K562 (cell line): ENCODE measurements at regions not wholly inside any gene's neighbourhood (a gene's known extent, or its start where the extent isn't known, plus 50 kb on each side); places are given as distances from the start of the nearest gene placed in this dataset.

Experiments used
- ATAC-seq: fragments of 200-7000 bp; cut with Tn5 transposase; 3 replicates; pipeline ENCODE4 v1.9.1; 2020; ENCODE audit warnings: moderate library complexity
- BruUV-seq: library from RNA; stranded (reverse); fragments of 400-500 nt; replicated peaks from 2 replicates; lab custom pipeline; 2021; lab: Mats Ljungman, UMichigan
- CTCF ChIA-PET: fragments of 300-600 bp; formaldehyde crosslinking; extraction: SDS; loops from one replicate; lab custom pipeline; 2021; ENCODE audit warnings: low intra/inter-chr PET ratio; lab: Yijun Ruan, JAX
- POLR2A ChIA-PET: fragments of 300-600, 350-650 bp; sonication (Branson Sonifier 250); formaldehyde crosslinking; extraction: SDS; loops from one replicate; lab custom pipeline; 2021; ENCODE audit warnings: antibody characterized with exemption, inconsistent platforms; lab: Yijun Ruan, JAX
- DNase-seq, 4 experiments: peaks; one replicate each; pipeline versions ENCODE4 v3.0.0 to v3.0.0-alpha.2; 2011 to 2018; ENCODE audit warnings: low spot score in 3 of 4, mixed read lengths in 3 of 4; ENCODE audit errors: extremely low read depth in 1 of 4
- FAIRE-seq: peaks from 2 replicates; lab custom pipeline; 2011; peaks lifted over from hg19 to GRCh38; lab: Jason Lieb, UNC
- H2AFZ ChIP-seq: 2 replicates; pipeline ENCODE4 v1.6.0; 2011; ENCODE audit warnings: low read depth, low read length, control low read depth, inconsistent platforms
- H3K27ac ChIP-seq: fragments of 200-600 bp; 3 replicates; pipeline ENCODE4 v1.8.0; 2011; ENCODE audit warnings: low read depth, mild to moderate bottlenecking, control low read depth, inconsistent platforms, low read length, moderate library complexity, mixed read lengths; ENCODE audit errors: extremely low read depth
- H3K27me3 ChIP-seq, 2 experiments: fragments of 300-600 bp in 1 of 2; 2 replicates in 1 of 2; 3 replicates in 1 of 2; pipeline versions ENCODE4 v1.6.0 to v1.8.0; 2011; ENCODE audit warnings: inconsistent platforms in 2 of 2, low read length in 2 of 2, mild to moderate bottlenecking in 1 of 2, mixed read lengths in 1 of 2, moderate library complexity in 1 of 2; ENCODE audit not compliant: control insufficient read depth in 2 of 2, insufficient read depth in 2 of 2
- H3K36me3 ChIP-seq: fragments of 300-600 bp; 3 replicates; pipeline ENCODE4 v1.8.0; 2011; ENCODE audit warnings: mild to moderate bottlenecking, low read length, inconsistent platforms; ENCODE audit not compliant: control insufficient read depth, insufficient read depth
- H3K4me1 ChIP-seq, 2 experiments: fragments of 200-600 bp in 1 of 2; replicated peaks in 1 of 2; 2 replicates in 1 of 2; 3 replicates in 1 of 2; pipeline versions ENCODE4 v1.5.1 to v1.8.0; 2011; ENCODE audit warnings: inconsistent platforms in 2 of 2, low read length in 2 of 2, mild to moderate bottlenecking in 1 of 2, mixed read lengths in 1 of 2, moderate library complexity in 1 of 2; ENCODE audit not compliant: control insufficient read depth in 2 of 2, insufficient read depth in 2 of 2
- H3K4me2 ChIP-seq: 2 replicates; pipeline ENCODE4 v1.6.1; 2011; ENCODE audit warnings: low read length, control low read depth, inconsistent platforms, mixed read lengths; ENCODE audit not compliant: insufficient read depth
- H3K4me3 ChIP-seq: fragments of 200-600 bp; sonication (generic), shearing (Covaris generic); 2 replicates; pipeline ENCODE4 v1.5.1; 2016; ENCODE audit warnings: control low read depth, inconsistent platforms
- H3K79me2 ChIP-seq: fragments of 200-600 bp; 3 replicates; pipeline ENCODE4 v1.8.0; 2011; ENCODE audit warnings: low read length, inconsistent platforms; ENCODE audit not compliant: control insufficient read depth, insufficient read depth
- H3K9ac ChIP-seq, 2 experiments: 2 replicates each; pipeline versions ENCODE4 v1.6.0 to v1.6.1; 2011; ENCODE audit warnings: low read depth in 2 of 2, low read length in 2 of 2, control low read depth in 1 of 2, inconsistent platforms in 1 of 2, mild to moderate bottlenecking in 1 of 2, mixed read lengths in 1 of 2; ENCODE audit not compliant: insufficient read depth in 1 of 2
- H3K9me1 ChIP-seq: one replicate; pipeline ENCODE4 v1.6.0; 2011; ENCODE audit warnings: inconsistent platforms, mild to moderate bottlenecking, low read length, moderate library complexity; ENCODE audit not compliant: control insufficient read depth, insufficient read depth
- H3K9me3 ChIP-seq: replicated peaks from 2 replicates; pipeline ENCODE4 v1.5.1; 2011; ENCODE audit warnings: low read depth, low read length, inconsistent platforms; ENCODE audit not compliant: control insufficient read depth, insufficient read depth
- H4K20me1 ChIP-seq: replicated peaks from 2 replicates; pipeline ENCODE4 v1.6.1; 2011; ENCODE audit warnings: low read length, inconsistent platforms, mixed read lengths; ENCODE audit not compliant: control insufficient read depth, insufficient read depth
- ARID1B ChIP-seq: fragments of 450-650 bp; IDR thresholded peaks from 2 replicates; pipeline ENCODE4 v1.6.1; 2016; ENCODE audit warnings: antibody characterized with exemption, mild to moderate bottlenecking, inconsistent platforms
- ATF1 ChIP-seq, 2 experiments: fragments of 450-650 bp in 1 of 2; IDR thresholded peaks; 2 replicates each; pipeline ENCODE4 v1.6.1; 2016; ENCODE audit warnings: missing compliant biosample characterization in 1 of 2, missing genetic modification characterization in 1 of 2
- FOXJ3 ChIP-seq: sonication (generic); formaldehyde crosslinking; IDR thresholded peaks from 2 replicates; pipeline ENCODE4 v1.4.0; 2020; ENCODE audit warnings: mild to moderate bottlenecking, missing genetic modification reagents
- HBP1 ChIP-seq: fragments of 450-650 bp; formaldehyde crosslinking; IDR thresholded peaks from 2 replicates; pipeline ENCODE4 v1.4.0; 2022; ENCODE audit warnings: missing genetic modification characterization
- KDM1A ChIP-seq, 2 experiments: fragments of 450-650 bp; IDR thresholded peaks; 2 replicates each; pipeline ENCODE4 v1.6.1; 2016; ENCODE audit warnings: mild to moderate bottlenecking in 2 of 2
- PPARD ChIP-seq: fragments of 250-450 bp; sonication (Bioruptor Pico); IDR thresholded peaks from 2 replicates; pipeline ENCODE4 v1.8.0; 2022; ENCODE audit warnings: inconsistent platforms, mild to moderate bottlenecking, moderate library complexity
- RAD21 ChIP-seq, 2 experiments: fragments of 250-450 bp in 1 of 2; fragments of 450-650 bp in 1 of 2; sonication (Bioruptor Pico) in 1 of 2; formaldehyde crosslinking in 1 of 2; IDR thresholded peaks in 1 of 2; conservative IDR thresholded peaks in 1 of 2; 2 replicates each; pipeline versions ENCODE4 v1.4.0 to v1.8.0; 2020 to 2022; ENCODE audit warnings: mild to moderate bottlenecking in 2 of 2, moderate library complexity in 1 of 2
- SMARCC2 ChIP-seq: fragments of 450-650 bp; IDR thresholded peaks from 2 replicates; pipeline ENCODE4 v1.6.1; 2017; ENCODE audit warnings: antibody characterized with exemption, moderate library complexity, mild to moderate bottlenecking, low read depth
- ZBTB7A ChIP-seq: IDR thresholded peaks from 2 replicates; pipeline ENCODE4 v1.6.1; 2011; ENCODE audit warnings: low read depth, mild to moderate bottlenecking, low read length, moderate library complexity, borderline replicate concordance; ENCODE audit not compliant: control insufficient read depth
- ZHX1 ChIP-seq: fragments of 150-350 bp; conservative IDR thresholded peaks from 2 replicates; pipeline ENCODE4 v1.6.1; 2014; ENCODE audit warnings: low read length
- WGBS: fragments of 100-300 bp; shearing (Covaris generic); methylation state at CpG from one replicate; pipeline ENCODE4 v1.1.6; 2016; ENCODE audit warnings: low coverage, mixed read lengths; ENCODE audit not compliant: insufficient coverage; ENCODE audit errors: missing lambda C conversion rate; 5-methylcytosine and 5-hydroxymethylcytosine counted together
- in situ Hi-C: fragments of 300-500 bp; cut with MboI; formaldehyde crosslinking; loops from 4 replicates; pipeline ENCODE4 v1.15.0; 2018; ENCODE audit warnings: inconsistent platforms, mixed read lengths
- intact Hi-C: fragments of 100-400 bp; cut with micrococcal nuclease; formaldehyde crosslinking; loops from 2 replicates; pipeline ENCODE4 v1.14.2; 2022
- TF ChIP-seq, protein P1 (sequence below), 2 experiments: fragments of 450-650 bp in 1 of 2; sonication (generic) in 1 of 2; formaldehyde crosslinking in 1 of 2; IDR thresholded peaks in 1 of 2; conservative IDR thresholded peaks in 1 of 2; 2 replicates each; pipeline versions ENCODE4 v1.6.1 to v1.8.1; 2016 to 2023; ENCODE audit warnings: mild to moderate bottlenecking in 2 of 2, moderate library complexity in 2 of 2, inconsistent platforms in 1 of 2, missing genetic modification reagents in 1 of 2

DNA sequence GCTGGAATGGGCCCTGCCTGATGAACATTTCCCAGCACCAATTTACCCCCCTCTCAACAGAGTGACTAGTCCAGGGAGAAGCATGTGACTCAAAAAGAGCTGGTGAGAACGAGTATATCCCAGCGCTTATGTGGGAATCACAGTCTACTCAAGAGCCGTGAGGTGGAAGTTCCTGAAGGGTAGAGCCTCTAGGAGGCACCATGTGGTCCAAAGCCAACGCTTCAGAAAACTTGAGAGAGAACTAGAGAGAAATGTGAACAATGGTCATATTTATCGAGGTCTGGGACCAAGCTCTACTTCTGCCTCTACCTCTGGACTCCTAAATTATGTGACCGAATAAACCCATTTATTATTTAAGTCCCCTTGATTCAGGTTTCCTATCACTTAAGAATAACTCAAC, 111.0 kb upstream of the RAP2B start (continued):
- TF ChIP-seq HBP1 = no peak
- TF ChIP-seq ZBTB7A = no peak
- no peak for TF ChIP-seq SMARCC2
- peak in 1 of 2 experiments; percentile 35; a peak in 1 of 4 replicates for TF ChIP-seq KDM1A (IDR thresholded peaks at IDR 0.05)
- TF ChIP-seq RAD21 (CRISPR knock-in tag; conservative IDR thresholded peaks at IDR 0.05 in 1 of 2, IDR thresholded peaks at IDR 0.05 in 1 of 2) = peak in 1 of 2 experiments; percentile 17; a peak in 1 of 4 replicates

GRCh38 chr3:153051427-153052095, 110.5 kb upstream of the RAP2B start:
- Histone ChIP-seq H3K27ac (peak overlapping the region; percentile 93), H3K4me3 (peak overlapping the region; percentile 9; the same call in 1 of the 2 replicates), H3K27me3 (no peaks in the 10 kb centered on the region), H3K36me3 (no peaks in the 10 kb centered on the region; the same call in 2 of the 3 replicates), H3K9ac (peak overlapping the region in 1 of 2 experiments; percentile 64; a peak in 3 of 4 replicates), H3K79me2 (no peaks in the 10 kb centered on the region), H3K9me3 (peaks cover 3% of the 10 kb centered on the region; the same call in 1 of the 2 replicates), H3K4me2 (peak overlapping the region; percentile 71), H3K9me1 (no peaks in the 10 kb centered on the region), H3K4me1 (peaks cover 10 to 26% of the 10 kb centered on the region in 2 experiments; a peak in 4 of 5 replicates), H2AFZ (peak overlapping the region; percentile 91), H4K20me1 (no peaks in the 10 kb centered on the region)
- WGBS = 2% methylated on average over 6 of the region's 6 CpGs
- DNase-seq = peak; percentile 69 to 87 (median 74)
- in situ Hi-C loops = no loop called here
- POLR2A ChIA-PET = interaction anchor here (0.6 to 4.7 kb wide), 5 partner anchors 10 to 1185 kb away, joined by 3 to 20 read pairs (median 3); no protein-coding TSS in a partner anchor
- BruUV-seq = TSS peak; percentile 89
- CTCF ChIA-PET = no interaction called here
- ATAC-seq = peak; percentile 86
- peak; percentile 92 for FAIRE-seq
- intact Hi-C loops = loop anchor here (2.0 kb wide), 1 partner anchor 29 kb away; no protein-coding TSS in a partner anchor
- TF ChIP-seq ATF1 (CRISPR knock-in tag; IDR thresholded peaks at IDR 0.05) (no peak), ATF1 (tag; IDR thresholded peaks at IDR 0.05) (0 out of 2 replicates have a peak, but pooled peaks have one; percentile 19), RAD21 (CRISPR knock-in tag; conservative IDR thresholded peaks at IDR 0.05 in 1 of 2, IDR thresholded peaks at IDR 0.05 in 1 of 2) (0 out of 4 replicates have a peak, but pooled peaks of 1 of the 2 experiments have one; percentile 1), ARID1B (peak; percentile 85), FOXJ3 (CRISPR knock-in tag) (no peak), ZHX1 (no peak), PPARD (no peak)
- TF ChIP-seq, protein P1, sequence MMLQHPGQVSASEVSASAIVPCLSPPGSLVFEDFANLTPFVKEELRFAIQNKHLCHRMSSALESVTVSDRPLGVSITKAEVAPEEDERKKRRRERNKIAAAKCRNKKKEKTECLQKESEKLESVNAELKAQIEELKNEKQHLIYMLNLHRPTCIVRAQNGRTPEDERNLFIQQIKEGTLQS (IDR thresholded peaks at IDR 0.05) = peak; percentile 90
- TF ChIP-seq, protein P1 (CRISPR knock-in tag; conservative IDR thresholded peaks at IDR 0.05) = no peak
